HepG2 (cell line): ENCODE measurements at regions not wholly inside any gene's neighbourhood (a gene's known extent, or its start where the extent isn't known, plus 50 kb on each side); places are given as distances from the start of the nearest gene placed in this dataset.

ENCODE experiments used
- ATF2 ChIP-seq: sonication (generic); formaldehyde crosslinking; IDR thresholded peaks from 2 replicates; pipeline ENCODE4 v1.4.0; 2020; ENCODE audit warnings: missing genetic modification reagents
- DMAP1 ChIP-seq: IDR thresholded peaks from 2 replicates; pipeline ENCODE4 v1.6.1; 2016
- GFI1 ChIP-seq: sonication (generic); formaldehyde crosslinking; IDR thresholded peaks from 2 replicates; pipeline ENCODE4 v1.5.0; 2020; ENCODE audit warnings: missing genetic modification reagents, mild to moderate bottlenecking, borderline replicate concordance
- HBP1 ChIP-seq: IDR thresholded peaks from 2 replicates; pipeline ENCODE4 v1.6.1; 2016; ENCODE audit warnings: low read depth, control low read depth
- HMGXB3 ChIP-seq: sonication (generic); formaldehyde crosslinking; IDR thresholded peaks from 2 replicates; pipeline ENCODE4 v1.4.0; 2020; ENCODE audit warnings: missing genetic modification reagents, borderline replicate concordance
- IRF1 ChIP-seq: sonication (generic); formaldehyde crosslinking; IDR thresholded peaks from 2 replicates; pipeline ENCODE4 v1.4.0; 2020; ENCODE audit warnings: low read depth, mild to moderate bottlenecking, missing genetic modification reagents
- MIER3 ChIP-seq: IDR thresholded peaks from 2 replicates; pipeline ENCODE4 v1.6.1; 2016; ENCODE audit warnings: missing compliant biosample characterization, borderline replicate concordance
- PRMT3 ChIP-seq: sonication (generic); formaldehyde crosslinking; IDR thresholded peaks from 2 replicates; pipeline ENCODE4 v1.8.1; 2022; ENCODE audit warnings: low read depth, mild to moderate bottlenecking, moderate library complexity, missing genetic modification reagents, borderline replicate concordance
- SKI ChIP-seq: fragments of 450-650 bp; IDR thresholded peaks from one replicate; pipeline ENCODE4 v1.6.1; 2018; ENCODE audit warnings: mild to moderate bottlenecking; ENCODE audit not compliant: partially characterized antibody
- YY1 ChIP-seq: IDR thresholded peaks from 2 replicates; pipeline ENCODE4 v1.6.1; 2011; ENCODE audit warnings: low read length, low read depth, moderate library complexity, mild to moderate bottlenecking; ENCODE audit not compliant: insufficient read depth, insufficient replicate concordance
- ZFP37 ChIP-seq: sonication (generic); formaldehyde crosslinking; IDR thresholded peaks from 2 replicates; pipeline ENCODE4 v1.4.0; 2020; ENCODE audit warnings: missing genetic modification reagents, borderline replicate concordance
- ZNF564 ChIP-seq: sonication (generic); formaldehyde crosslinking; IDR thresholded peaks from 2 replicates; pipeline ENCODE4 v1.8.1; 2023; ENCODE audit warnings: mild to moderate bottlenecking, missing genetic modification reagents
- ZSCAN25 ChIP-seq: sonication (generic); formaldehyde crosslinking; IDR thresholded peaks from 2 replicates; pipeline ENCODE4 v1.8.0; 2022; ENCODE audit warnings: mild to moderate bottlenecking, missing genetic modification reagents
- TF ChIP-seq, protein P1 (sequence below): sonication (generic); formaldehyde crosslinking; IDR thresholded peaks from 2 replicates; pipeline ENCODE4 v1.4.0; 2020; ENCODE audit warnings: missing genetic modification reagents
- TF ChIP-seq, protein P2 (sequence below): sonication (generic); formaldehyde crosslinking; IDR thresholded peaks from 2 replicates; pipeline ENCODE4 v1.5.0; 2020; ENCODE audit warnings: missing genetic modification reagents, mild to moderate bottlenecking, borderline replicate concordance
- TF ChIP-seq, protein P3 (sequence below), 2 experiments: fragments of 450-650 bp in 1 of 2; sonication (generic) in 1 of 2; formaldehyde crosslinking; IDR thresholded peaks; 2 replicates each; pipeline versions ENCODE4 v1.5.0 to v1.8.0; 2020 to 2022; ENCODE audit warnings: mild to moderate bottlenecking in 1 of 2, missing genetic modification reagents in 1 of 2

DNA sequence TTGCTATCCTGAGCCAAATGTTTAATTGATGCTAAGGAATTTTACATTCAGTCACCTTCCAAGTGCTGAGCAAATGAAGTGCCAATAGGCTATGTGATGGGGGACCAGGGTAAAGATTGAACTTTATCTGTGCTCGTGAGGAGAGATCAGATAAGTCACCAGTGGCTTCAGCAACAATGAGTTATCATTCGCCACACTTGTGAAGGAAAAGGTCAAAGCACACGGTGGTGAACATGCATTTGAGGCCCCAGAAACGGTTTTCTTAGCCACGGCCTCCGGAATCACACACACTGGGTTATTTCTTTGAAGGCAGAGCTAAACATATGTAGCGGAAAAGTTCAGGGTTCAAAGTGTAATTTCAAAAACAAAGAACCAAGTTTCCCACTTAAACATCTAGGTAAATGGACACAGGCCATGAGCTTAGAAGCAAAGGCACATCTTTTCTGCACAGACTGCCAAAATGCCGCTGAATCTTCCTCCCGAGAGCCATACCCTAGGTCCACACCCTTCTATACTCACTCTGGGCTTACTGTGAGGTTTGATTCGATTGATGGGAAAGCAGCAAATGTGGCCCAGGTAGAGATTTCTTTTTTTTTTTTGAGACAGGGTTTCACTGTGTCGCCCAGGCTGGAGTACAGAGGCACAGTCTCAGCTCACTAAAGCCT, 268.5 kb downstream of the SHQ1 start (continued):
- TF ChIP-seq HMGXB3 (CRISPR knock-in tag): peak; percentile 65
- peak; percentile 66; the same call in 1 of the 2 replicates for TF ChIP-seq ZSCAN25 (CRISPR knock-in tag)
- TF ChIP-seq PRMT3 (CRISPR knock-in tag): 0 out of 2 replicates have a peak, but pooled peaks have one; percentile 12
- peak; percentile 86 for TF ChIP-seq GFI1 (CRISPR knock-in tag)
- TF ChIP-seq YY1: no peak
- no peak for TF ChIP-seq IRF1 (CRISPR knock-in tag)
- peak; percentile 58; the same call in 1 of the 2 replicates for TF ChIP-seq HBP1 (CRISPR knock-in tag)
- TF ChIP-seq ZFP37 (CRISPR knock-in tag): peak; percentile 83; the same call in 1 of the 2 replicates
- TF ChIP-seq, protein P1, sequence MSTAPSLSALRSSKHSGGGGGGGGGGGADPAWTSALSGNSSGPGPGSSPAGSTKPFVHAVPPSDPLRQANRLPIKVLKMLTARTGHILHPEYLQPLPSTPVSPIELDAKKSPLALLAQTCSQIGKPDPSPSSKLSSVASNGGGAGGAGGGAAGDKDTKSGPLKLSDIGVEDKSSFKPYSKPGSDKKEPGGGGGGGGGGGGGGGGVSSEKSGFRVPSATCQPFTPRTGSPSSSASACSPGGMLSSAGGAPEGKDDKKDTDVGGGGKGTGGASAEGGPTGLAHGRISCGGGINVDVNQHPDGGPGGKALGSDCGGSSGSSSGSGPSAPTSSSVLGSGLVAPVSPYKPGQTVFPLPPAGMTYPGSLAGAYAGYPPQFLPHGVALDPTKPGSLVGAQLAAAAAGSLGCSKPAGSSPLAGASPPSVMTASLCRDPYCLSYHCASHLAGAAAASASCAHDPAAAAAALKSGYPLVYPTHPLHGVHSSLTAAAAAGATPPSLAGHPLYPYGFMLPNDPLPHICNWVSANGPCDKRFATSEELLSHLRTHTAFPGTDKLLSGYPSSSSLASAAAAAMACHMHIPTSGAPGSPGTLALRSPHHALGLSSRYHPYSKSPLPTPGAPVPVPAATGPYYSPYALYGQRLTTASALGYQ (CRISPR knock-in tag): peak; percentile 89
- TF ChIP-seq ZNF564: no peak
- TF ChIP-seq DMAP1 (CRISPR knock-in tag): peak; percentile 47; the same call in 1 of the 2 replicates
- 0 out of 2 replicates have a peak, but pooled peaks have one; percentile 30 for TF ChIP-seq MIER3 (CRISPR knock-in tag)
- no peak for TF ChIP-seq ATF2 (CRISPR knock-in tag)
- TF ChIP-seq, protein P2, sequence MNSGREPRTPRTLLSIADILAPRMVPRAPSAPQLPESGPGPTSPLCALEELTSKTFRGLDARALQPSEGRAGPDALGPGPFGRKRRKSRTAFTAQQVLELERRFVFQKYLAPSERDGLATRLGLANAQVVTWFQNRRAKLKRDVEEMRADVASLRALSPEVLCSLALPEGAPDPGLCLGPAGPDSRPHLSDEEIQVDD (CRISPR knock-in tag): no peak
- TF ChIP-seq, protein P3, sequence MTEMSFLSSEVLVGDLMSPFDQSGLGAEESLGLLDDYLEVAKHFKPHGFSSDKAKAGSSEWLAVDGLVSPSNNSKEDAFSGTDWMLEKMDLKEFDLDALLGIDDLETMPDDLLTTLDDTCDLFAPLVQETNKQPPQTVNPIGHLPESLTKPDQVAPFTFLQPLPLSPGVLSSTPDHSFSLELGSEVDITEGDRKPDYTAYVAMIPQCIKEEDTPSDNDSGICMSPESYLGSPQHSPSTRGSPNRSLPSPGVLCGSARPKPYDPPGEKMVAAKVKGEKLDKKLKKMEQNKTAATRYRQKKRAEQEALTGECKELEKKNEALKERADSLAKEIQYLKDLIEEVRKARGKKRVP (CRISPR knock-in tag; IDR thresholded peaks at IDR 0.05): 0 out of 4 replicates have a peak, but pooled peaks of 1 of the 2 experiments have one; percentile 25
- TF ChIP-seq SKI: no peak
